NT2/D1 (cell line): ENCODE measurements at regions not wholly inside any gene's neighbourhood (a gene's known extent, or its start where the extent isn't known, plus 50 kb on each side); places are given as distances from the start of the nearest gene placed in this dataset.

ENCODE experiments used
- SUZ12 ChIP-seq: IDR thresholded peaks from 2 replicates; pipeline ENCODE4 v1.6.1; 2011; ENCODE audit not compliant: insufficient read length, insufficient read depth; ENCODE audit errors: extremely low read depth
- YY1 ChIP-seq: IDR thresholded peaks from 2 replicates; pipeline ENCODE4 v1.6.1; 2011; ENCODE audit not compliant: insufficient read length, insufficient read depth

- TF ChIP-seq SUZ12 (no peak), YY1 (no peak)
Observed at GRCh38 chr6:146923205-146923833, 280.9 kb upstream of the STXBP5 start.
